Mammary epithelial cell (primary cell): ENCODE measurements at regions not wholly inside any gene's neighbourhood (a gene's known extent, or its start where the extent isn't known, plus 50 kb on each side); places are given as distances from the start of the nearest gene placed in this dataset.

Experiments
- EZH2 ChIP-seq: IDR thresholded peaks from 2 replicates; pipeline ENCODE4 v1.6.1; 2012; ENCODE audit warnings: low read length, inconsistent platforms, borderline replicate concordance
- TF ChIP-seq, protein P1 (sequence below), 2 donors: IDR thresholded peaks in 1 of 2; conservative IDR thresholded peaks in 1 of 2; 2 replicates each; pipeline ENCODE4 v1.5.1; 2011 to 2012; ENCODE audit warnings: inconsistent platforms in 2 of 2, low read length in 2 of 2, mild to moderate bottlenecking in 2 of 2, control low read depth in 1 of 2, low read depth in 1 of 2; ENCODE audit not compliant: insufficient read depth in 1 of 2; ENCODE audit errors: extremely low read depth in 1 of 2

DNA sequence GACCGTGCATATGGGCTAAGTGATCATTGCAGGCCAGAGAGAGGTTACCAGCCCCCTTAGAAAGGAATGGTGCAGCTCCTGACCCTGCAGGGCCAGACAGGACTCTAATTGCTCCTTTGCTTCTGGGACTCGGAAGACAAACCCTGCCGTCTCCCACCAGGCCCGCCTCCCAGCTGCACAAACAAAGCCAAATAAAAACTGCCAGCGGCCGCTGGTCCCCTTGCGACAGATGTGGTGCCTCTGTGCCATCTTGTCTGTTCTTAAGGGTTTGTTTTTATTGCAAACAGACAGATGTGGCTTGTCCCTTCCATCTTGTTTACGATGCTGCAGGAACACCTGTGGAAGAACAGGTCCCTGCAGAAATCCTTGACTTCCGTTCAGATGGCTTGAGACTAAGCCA is 434.4 kb upstream of the TSHZ3 start:
- TF ChIP-seq, protein P1, sequence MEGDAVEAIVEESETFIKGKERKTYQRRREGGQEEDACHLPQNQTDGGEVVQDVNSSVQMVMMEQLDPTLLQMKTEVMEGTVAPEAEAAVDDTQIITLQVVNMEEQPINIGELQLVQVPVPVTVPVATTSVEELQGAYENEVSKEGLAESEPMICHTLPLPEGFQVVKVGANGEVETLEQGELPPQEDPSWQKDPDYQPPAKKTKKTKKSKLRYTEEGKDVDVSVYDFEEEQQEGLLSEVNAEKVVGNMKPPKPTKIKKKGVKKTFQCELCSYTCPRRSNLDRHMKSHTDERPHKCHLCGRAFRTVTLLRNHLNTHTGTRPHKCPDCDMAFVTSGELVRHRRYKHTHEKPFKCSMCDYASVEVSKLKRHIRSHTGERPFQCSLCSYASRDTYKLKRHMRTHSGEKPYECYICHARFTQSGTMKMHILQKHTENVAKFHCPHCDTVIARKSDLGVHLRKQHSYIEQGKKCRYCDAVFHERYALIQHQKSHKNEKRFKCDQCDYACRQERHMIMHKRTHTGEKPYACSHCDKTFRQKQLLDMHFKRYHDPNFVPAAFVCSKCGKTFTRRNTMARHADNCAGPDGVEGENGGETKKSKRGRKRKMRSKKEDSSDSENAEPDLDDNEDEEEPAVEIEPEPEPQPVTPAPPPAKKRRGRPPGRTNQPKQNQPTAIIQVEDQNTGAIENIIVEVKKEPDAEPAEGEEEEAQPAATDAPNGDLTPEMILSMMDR (conservative IDR thresholded peaks at IDR 0.05 in 1 of 2, IDR thresholded peaks at IDR 0.05 in 1 of 2; ENCODE audit: extremely low read depth in 1 of 2, insufficient read depth in 1 of 2, low read depth in 1 of 2, low read length in 2 of 2): no peak
- no peak for TF ChIP-seq EZH2
